ENCODE measurements at regions not wholly inside any gene's neighbourhood (a gene's known extent, or its start where the extent isn't known, plus 50 kb on each side); places are given as distances from the start of the nearest gene placed in this dataset.

GRCh38 chr12:4082809-4083403, 190.7 kb upstream of the CCND2 start:
- no peak for TF ChIP-seq POLR2A (IDR thresholded peaks at IDR 0.05)
- TF ChIP-seq CTCF (IDR thresholded peaks at IDR 0.05), result no peak

All from breast epithelium (tissue), 3 donors.